ENCODE measurements at regions not wholly inside any gene's neighbourhood (a gene's known extent, or its start where the extent isn't known, plus 50 kb on each side); places are given as distances from the start of the nearest gene placed in this dataset.

- TF ChIP-seq EZH2phosphoT487 (IDR thresholded peaks at IDR 0.05; ENCODE audit: insufficient read depth, low read depth) (no peak), EZH2 (IDR thresholded peaks at IDR 0.05; ENCODE audit: insufficient read depth, poor library complexity, severe bottlenecking) (no peak)
These were observed 1095.4 kb upstream of the CADM2 start for GRCh38 chr3:83863380-83863779.
